K562 (cell line): ENCODE measurements at regions not wholly inside any gene's neighbourhood (a gene's known extent, or its start where the extent isn't known, plus 50 kb on each side); places are given as distances from the start of the nearest gene placed in this dataset.

ENCODE experiments used
- ATAC-seq: fragments of 200-7000 bp; cut with Tn5 transposase; 3 replicates; pipeline ENCODE4 v1.9.1; 2020; ENCODE audit warnings: moderate library complexity
- BruUV-seq: library from RNA; stranded (reverse); fragments of 400-500 nt; replicated peaks from 2 replicates; lab custom pipeline; 2021; lab: Mats Ljungman, UMichigan
- CTCF ChIA-PET: fragments of 300-600 bp; formaldehyde crosslinking; extraction: SDS; loops from one replicate; lab custom pipeline; 2021; ENCODE audit warnings: low intra/inter-chr PET ratio; lab: Yijun Ruan, JAX
- POLR2A ChIA-PET: fragments of 300-600, 350-650 bp; sonication (Branson Sonifier 250); formaldehyde crosslinking; extraction: SDS; loops from one replicate; lab custom pipeline; 2021; ENCODE audit warnings: antibody characterized with exemption, inconsistent platforms; lab: Yijun Ruan, JAX
- DNase-seq, 4 experiments: peaks; one replicate each; pipeline versions ENCODE4 v3.0.0 to v3.0.0-alpha.2; 2011 to 2018; ENCODE audit warnings: low spot score in 3 of 4, mixed read lengths in 3 of 4; ENCODE audit errors: extremely low read depth in 1 of 4
- FAIRE-seq: peaks from 2 replicates; lab custom pipeline; 2011; peaks lifted over from hg19 to GRCh38; lab: Jason Lieb, UNC
- H2AFZ ChIP-seq: 2 replicates; pipeline ENCODE4 v1.6.0; 2011; ENCODE audit warnings: low read depth, low read length, control low read depth, inconsistent platforms
- H3K27ac ChIP-seq: fragments of 200-600 bp; 3 replicates; pipeline ENCODE4 v1.8.0; 2011; ENCODE audit warnings: low read depth, mild to moderate bottlenecking, control low read depth, inconsistent platforms, low read length, moderate library complexity, mixed read lengths; ENCODE audit errors: extremely low read depth
- H3K27me3 ChIP-seq, 2 experiments: fragments of 300-600 bp in 1 of 2; 2 replicates in 1 of 2; 3 replicates in 1 of 2; pipeline versions ENCODE4 v1.6.0 to v1.8.0; 2011; ENCODE audit warnings: inconsistent platforms in 2 of 2, low read length in 2 of 2, mild to moderate bottlenecking in 1 of 2, mixed read lengths in 1 of 2, moderate library complexity in 1 of 2; ENCODE audit not compliant: control insufficient read depth in 2 of 2, insufficient read depth in 2 of 2
- H3K36me3 ChIP-seq: fragments of 300-600 bp; 3 replicates; pipeline ENCODE4 v1.8.0; 2011; ENCODE audit warnings: mild to moderate bottlenecking, low read length, inconsistent platforms; ENCODE audit not compliant: control insufficient read depth, insufficient read depth
- H3K4me1 ChIP-seq, 2 experiments: fragments of 200-600 bp in 1 of 2; replicated peaks in 1 of 2; 2 replicates in 1 of 2; 3 replicates in 1 of 2; pipeline versions ENCODE4 v1.5.1 to v1.8.0; 2011; ENCODE audit warnings: inconsistent platforms in 2 of 2, low read length in 2 of 2, mild to moderate bottlenecking in 1 of 2, mixed read lengths in 1 of 2, moderate library complexity in 1 of 2; ENCODE audit not compliant: control insufficient read depth in 2 of 2, insufficient read depth in 2 of 2
- H3K4me2 ChIP-seq: 2 replicates; pipeline ENCODE4 v1.6.1; 2011; ENCODE audit warnings: low read length, control low read depth, inconsistent platforms, mixed read lengths; ENCODE audit not compliant: insufficient read depth
- H3K4me3 ChIP-seq: fragments of 200-600 bp; sonication (generic), shearing (Covaris generic); 2 replicates; pipeline ENCODE4 v1.5.1; 2016; ENCODE audit warnings: control low read depth, inconsistent platforms
- H3K79me2 ChIP-seq: fragments of 200-600 bp; 3 replicates; pipeline ENCODE4 v1.8.0; 2011; ENCODE audit warnings: low read length, inconsistent platforms; ENCODE audit not compliant: control insufficient read depth, insufficient read depth
- H3K9ac ChIP-seq, 2 experiments: 2 replicates each; pipeline versions ENCODE4 v1.6.0 to v1.6.1; 2011; ENCODE audit warnings: low read depth in 2 of 2, low read length in 2 of 2, control low read depth in 1 of 2, inconsistent platforms in 1 of 2, mild to moderate bottlenecking in 1 of 2, mixed read lengths in 1 of 2; ENCODE audit not compliant: insufficient read depth in 1 of 2
- H3K9me1 ChIP-seq: one replicate; pipeline ENCODE4 v1.6.0; 2011; ENCODE audit warnings: inconsistent platforms, mild to moderate bottlenecking, low read length, moderate library complexity; ENCODE audit not compliant: control insufficient read depth, insufficient read depth
- H3K9me3 ChIP-seq: replicated peaks from 2 replicates; pipeline ENCODE4 v1.5.1; 2011; ENCODE audit warnings: low read depth, low read length, inconsistent platforms; ENCODE audit not compliant: control insufficient read depth, insufficient read depth
- H4K20me1 ChIP-seq: replicated peaks from 2 replicates; pipeline ENCODE4 v1.6.1; 2011; ENCODE audit warnings: low read length, inconsistent platforms, mixed read lengths; ENCODE audit not compliant: control insufficient read depth, insufficient read depth
- EWSR1 ChIP-seq: fragments of 450-650 bp; IDR thresholded peaks from 2 replicates; pipeline ENCODE4 v1.6.1; 2018; ENCODE audit warnings: borderline replicate concordance, mild to moderate bottlenecking, low read depth, moderate library complexity; ENCODE audit not compliant: partially characterized antibody
- ZNF668 ChIP-seq: fragments of 250-450 bp; sonication (Bioruptor Pico); IDR thresholded peaks from 2 replicates; pipeline ENCODE4 v1.8.0; 2022; ENCODE audit warnings: mild to moderate bottlenecking, inconsistent platforms
- ZNF785 ChIP-seq: fragments of 250-450 bp; sonication (Bioruptor Pico); IDR thresholded peaks from 2 replicates; pipeline ENCODE4 v1.4.0; 2020; ENCODE audit warnings: mild to moderate bottlenecking
- WGBS: fragments of 100-300 bp; shearing (Covaris generic); methylation state at CpG from one replicate; pipeline ENCODE4 v1.1.6; 2016; ENCODE audit warnings: low coverage, mixed read lengths; ENCODE audit not compliant: insufficient coverage; ENCODE audit errors: missing lambda C conversion rate; 5-methylcytosine and 5-hydroxymethylcytosine counted together
- in situ Hi-C: fragments of 300-500 bp; cut with MboI; formaldehyde crosslinking; loops from 4 replicates; pipeline ENCODE4 v1.15.0; 2018; ENCODE audit warnings: inconsistent platforms, mixed read lengths
- intact Hi-C: fragments of 100-400 bp; cut with micrococcal nuclease; formaldehyde crosslinking; loops from 2 replicates; pipeline ENCODE4 v1.14.2; 2022

- no peak overlapping the region for H3K9ac ChIP-seq
- DNase-seq: no peak
- H4K20me1 ChIP-seq: no peaks in the 10 kb centered on the region
- ATAC-seq: no peak
- H3K9me3 ChIP-seq: no peaks in the 10 kb centered on the region
- H3K4me3 ChIP-seq: no peak overlapping the region
- H3K79me2 ChIP-seq: no peaks in the 10 kb centered on the region
- no peak overlapping the region for H2AFZ ChIP-seq
- no peaks in the 10 kb centered on the region for H3K27me3 ChIP-seq
- H3K27ac ChIP-seq: no peak overlapping the region
- no peaks in the 10 kb centered on the region for H3K9me1 ChIP-seq
- no peaks in the 10 kb centered on the region for H3K36me3 ChIP-seq
- CTCF ChIA-PET: no interaction called here
- in situ Hi-C loops: no loop called here
- WGBS: 0% methylated on average over 2 of the region's 2 CpGs
- POLR2A ChIA-PET: no interaction called here
- TF ChIP-seq ZNF668 (CRISPR knock-in tag): no peak
- TF ChIP-seq EWSR1: no peak
- TF ChIP-seq, all 486 proteins: peak for 0
- Histone ChIP-seq H3K4me2 (no peak overlapping the region), H3K4me1 (no peaks in the 10 kb centered on the region)
- no peak for FAIRE-seq
- intact Hi-C loops: no loop called here
- no TSS peak for BruUV-seq
Measured at GRCh38 chr14:42441615-42442014, 834.9 kb downstream of the LRFN5 start.

DNA sequence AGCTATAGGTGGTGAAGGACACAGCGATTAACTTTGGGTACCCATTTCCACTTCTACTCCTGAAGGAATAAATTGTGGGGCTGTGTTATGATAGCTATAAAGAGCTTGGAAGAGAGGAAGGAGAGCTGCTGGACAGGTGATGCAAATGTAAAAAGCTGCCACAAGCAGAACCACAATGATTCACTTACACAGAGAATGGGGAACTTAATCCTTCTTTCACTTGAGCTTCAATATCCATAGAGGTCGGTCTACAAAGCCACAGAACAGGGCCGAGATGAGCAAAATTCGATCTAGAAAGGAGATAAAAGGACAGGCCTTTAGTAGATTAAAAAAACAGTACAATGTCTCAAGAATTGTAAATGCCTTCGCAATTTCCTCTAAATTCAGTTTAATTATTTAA, 831.1 kb downstream of the LRFN5 start:
- Histone ChIP-seq H3K4me3 (no peak overlapping the region), H3K9ac (no peak overlapping the region), H4K20me1 (no peaks in the 10 kb centered on the region), H3K9me3 (no peaks in the 10 kb centered on the region), H3K79me2 (no peaks in the 10 kb centered on the region), H3K36me3 (no peaks in the 10 kb centered on the region), H2AFZ (no peak overlapping the region), H3K4me2 (no peak overlapping the region), H3K27ac (no peak overlapping the region), H3K9me1 (no peaks in the 10 kb centered on the region), H3K4me1 (no peaks in the 10 kb centered on the region), H3K27me3 (no peaks in the 10 kb centered on the region)
- WGBS: 2% methylated on average over 5 of the region's 5 CpGs
- in situ Hi-C loops: no loop called here
- DNase-seq (no peak), FAIRE-seq (no peak), ATAC-seq (no peak)
- ChIA-PET POLR2A (interaction anchor here (0.6 kb wide), 1 partner anchor 899 kb away, joined by 3 read pairs; no protein-coding TSS in a partner anchor), CTCF (no interaction called here)
- TF ChIP-seq ZNF785 (CRISPR knock-in tag): no peak
- BruUV-seq: no TSS peak
- intact Hi-C loops: no loop called here
